Fibroblast of skin of back (primary cell): ENCODE measurements at regions not wholly inside any gene's neighbourhood (a gene's known extent, or its start where the extent isn't known, plus 50 kb on each side); places are given as distances from the start of the nearest gene placed in this dataset.
A peak's percentile ranks its signal among the peaks of the same experiment; 100 is the strongest.
"Not testable (repeated sequence)": the region's sequence is repeated elsewhere in the genome, so short reads cannot be mapped to it uniquely, and the experiment has no call there.

ENCODE experiments used
- DNase-seq: peaks from one replicate; pipeline ENCODE4 v3.0.0-alpha.2; 2013

DNA sequence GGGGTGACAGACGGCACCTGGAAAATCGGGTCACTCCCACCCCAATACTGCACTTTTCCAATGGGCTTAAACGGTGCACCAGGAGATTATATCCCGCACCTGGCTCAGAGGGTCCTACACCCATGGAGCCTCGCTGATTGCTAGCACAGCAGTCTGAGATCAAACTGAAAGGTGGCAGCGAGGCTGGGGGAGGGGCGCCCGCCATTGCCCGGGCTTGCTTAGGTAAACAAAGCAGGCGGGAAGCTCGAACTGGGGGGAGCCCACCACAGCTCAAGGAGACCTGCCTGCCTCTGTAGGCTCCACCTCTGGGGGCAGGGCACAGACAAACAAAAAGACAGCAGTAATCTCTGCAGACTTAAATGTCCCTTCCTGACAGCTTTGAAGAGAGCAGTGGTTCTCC, 208.1 kb downstream of the SLC38A4 start:
- DNase-seq, result not testable (repeated sequence)

DNA sequence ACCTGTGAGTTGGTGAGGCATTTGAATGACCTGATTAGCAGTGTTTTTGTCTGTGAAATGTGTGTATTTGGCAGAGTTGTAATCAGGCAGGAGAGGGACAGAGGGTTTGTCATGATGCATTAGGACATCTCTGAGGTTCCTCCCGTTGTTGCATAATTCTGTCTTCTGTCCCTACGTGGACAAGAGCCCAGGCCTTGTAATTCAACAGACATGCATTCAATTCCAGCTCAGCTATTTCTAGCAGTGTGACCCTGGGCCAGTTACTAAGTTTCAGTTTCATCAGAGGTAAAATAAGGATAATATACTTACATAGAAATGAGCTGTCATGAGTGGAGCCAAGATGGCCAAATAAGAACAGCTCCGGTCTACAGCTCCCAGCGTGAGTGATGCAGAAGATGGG, 208.6 kb downstream of the SLC38A4 start:
- DNase-seq, result peak; percentile 23

DNA sequence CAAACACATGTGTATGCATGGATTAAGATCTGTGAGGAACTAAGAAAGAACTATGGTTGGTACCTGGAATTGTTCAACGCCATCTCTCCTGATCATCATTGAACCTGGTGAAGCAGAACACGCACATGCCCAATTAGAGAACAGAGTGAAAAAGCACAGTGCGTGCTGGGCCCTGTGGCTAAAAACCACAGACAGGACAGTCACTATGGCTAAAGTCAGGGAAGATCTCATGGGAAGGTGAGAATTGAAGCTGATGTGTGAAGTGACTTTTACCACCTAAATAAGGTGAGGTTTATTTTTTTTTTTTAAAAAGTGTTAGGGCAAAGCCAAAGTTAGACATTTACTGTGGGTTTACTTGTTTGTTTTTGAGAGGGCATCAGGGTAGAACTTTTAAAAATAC, 215.0 kb downstream of the SLC38A4 start:
- no peak for DNase-seq

DNA sequence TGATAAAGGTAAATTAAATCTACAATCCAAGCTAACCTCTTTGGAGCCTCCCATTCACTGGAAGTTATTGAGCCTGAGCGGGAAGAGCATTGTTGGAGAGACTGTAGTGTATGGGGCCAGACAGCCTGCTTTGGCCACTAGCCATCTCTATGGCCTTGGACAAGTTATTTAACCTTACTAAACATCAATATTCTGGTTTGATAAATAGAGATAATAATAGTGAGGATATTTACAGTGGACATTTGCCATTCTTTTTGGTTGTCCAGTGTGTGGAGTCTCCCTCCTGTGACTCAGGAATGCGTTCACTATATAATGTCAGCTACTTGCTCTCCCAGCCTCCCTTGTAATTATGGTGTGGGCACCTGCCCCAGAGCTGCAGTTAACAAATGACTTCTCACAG, 216.1 kb downstream of the SLC38A4 start:
- DNase-seq, result no peak

DNA sequence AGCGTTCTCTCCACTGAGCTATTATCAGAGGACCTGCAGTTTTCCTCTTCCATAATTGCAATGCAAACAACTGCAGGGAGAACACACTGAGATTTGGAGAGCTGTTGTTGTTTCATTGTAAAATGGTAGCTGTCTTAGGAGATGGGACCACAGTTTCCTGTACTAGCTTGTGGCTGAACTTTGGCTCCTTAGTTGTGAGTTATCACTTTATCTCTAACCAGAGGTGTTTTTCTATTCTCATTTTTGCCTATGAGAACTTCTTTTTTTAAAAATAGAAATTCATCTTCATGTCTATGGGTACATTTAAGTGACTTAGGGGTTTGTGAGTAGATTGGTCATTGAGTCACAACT, 216.5 kb downstream of the SLC38A4 start:
- DNase-seq, result no peak

DNA sequence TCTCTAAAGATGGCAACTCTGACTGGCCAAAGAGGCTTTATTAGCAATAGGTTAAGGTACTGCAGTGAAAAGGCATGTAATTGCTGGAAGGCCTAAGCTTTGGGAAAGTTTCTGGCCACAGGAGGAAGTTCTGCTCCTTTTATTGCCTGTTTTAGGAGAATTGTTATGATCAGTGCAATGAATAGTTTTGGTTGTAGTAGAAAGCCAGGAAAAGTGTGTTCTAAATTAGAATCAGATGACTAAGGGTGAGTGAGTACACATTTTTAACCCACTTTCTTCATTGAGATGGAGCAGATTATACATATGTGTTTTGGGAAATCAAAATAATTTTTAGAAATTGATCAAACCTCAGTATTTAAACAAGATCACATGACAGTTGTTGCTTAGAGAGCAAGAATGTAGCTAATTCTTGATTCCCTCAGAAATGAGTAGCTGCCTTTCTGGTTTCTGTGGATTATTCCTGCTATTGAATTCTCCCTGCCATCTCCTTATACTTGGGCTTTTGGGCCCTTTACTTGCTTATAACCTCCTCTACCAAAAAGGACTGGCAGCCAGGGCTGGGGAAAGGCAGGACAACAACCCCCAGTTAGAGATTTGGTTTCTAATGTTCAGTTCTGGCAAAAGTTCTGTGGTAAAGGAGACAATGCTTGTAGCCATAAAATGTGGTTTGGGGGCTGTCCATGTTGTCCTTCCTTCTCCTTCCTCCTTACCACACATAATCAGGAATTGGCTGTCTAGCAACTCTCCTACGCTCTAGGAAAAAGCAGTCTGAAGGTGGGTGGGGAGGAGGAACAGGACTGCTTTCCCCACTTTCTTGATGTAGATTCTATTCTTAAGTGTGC, 217.1 kb downstream of the SLC38A4 start:
- DNase-seq, result peak; percentile 68

DNA sequence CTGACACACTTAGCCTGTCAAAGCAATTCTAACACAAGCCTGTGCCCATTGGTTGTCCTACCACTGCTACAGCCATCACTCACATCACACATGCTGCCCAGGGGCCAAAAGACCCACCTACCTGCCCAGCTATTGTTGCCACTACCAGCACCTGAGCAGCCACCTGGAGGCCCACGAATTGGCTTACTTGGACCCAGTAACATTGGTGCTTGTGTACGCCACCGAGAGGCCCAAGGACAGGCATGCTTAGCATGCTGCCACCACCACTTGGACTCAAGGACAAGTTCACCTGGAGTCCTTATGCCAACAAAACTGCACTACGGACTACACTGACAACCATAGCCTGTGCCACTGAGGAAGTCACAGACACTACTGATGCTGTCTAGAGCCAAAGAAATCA, 221.1 kb downstream of the SLC38A4 start:
- DNase-seq, result no peak

DNA sequence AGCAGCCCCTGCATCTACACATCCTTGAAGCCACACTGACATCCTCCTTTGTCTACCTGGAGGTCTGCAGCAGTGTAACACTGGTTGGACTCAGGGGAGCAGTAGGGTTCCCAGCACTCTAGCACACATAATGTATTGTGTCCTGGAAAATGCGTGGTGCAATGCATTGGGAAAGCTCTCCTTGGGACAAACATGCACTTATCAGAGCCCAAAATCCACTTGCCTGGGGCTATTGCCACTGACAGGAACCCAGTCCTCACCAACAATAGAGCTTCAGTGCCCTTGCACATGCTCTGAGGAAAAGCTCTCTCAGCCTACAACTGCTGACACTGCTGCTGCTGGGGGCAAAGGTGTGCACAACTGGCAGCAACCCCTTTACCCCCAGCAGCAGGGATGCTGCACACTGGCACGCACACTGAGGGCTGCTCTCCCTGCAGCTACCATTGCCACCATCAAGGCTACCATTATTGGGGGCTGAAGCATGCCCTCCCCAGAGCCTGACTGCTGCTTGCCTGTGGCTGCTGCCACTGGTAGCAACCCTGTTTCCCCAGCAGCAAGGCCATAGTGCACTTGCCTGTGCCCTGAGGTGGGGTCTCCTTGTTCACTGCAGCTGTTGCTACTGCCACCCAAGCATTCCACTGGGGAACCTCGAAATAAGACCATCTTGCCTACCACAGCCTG, 221.9 kb downstream of the SLC38A4 start:
- no peak for DNase-seq

DNA sequence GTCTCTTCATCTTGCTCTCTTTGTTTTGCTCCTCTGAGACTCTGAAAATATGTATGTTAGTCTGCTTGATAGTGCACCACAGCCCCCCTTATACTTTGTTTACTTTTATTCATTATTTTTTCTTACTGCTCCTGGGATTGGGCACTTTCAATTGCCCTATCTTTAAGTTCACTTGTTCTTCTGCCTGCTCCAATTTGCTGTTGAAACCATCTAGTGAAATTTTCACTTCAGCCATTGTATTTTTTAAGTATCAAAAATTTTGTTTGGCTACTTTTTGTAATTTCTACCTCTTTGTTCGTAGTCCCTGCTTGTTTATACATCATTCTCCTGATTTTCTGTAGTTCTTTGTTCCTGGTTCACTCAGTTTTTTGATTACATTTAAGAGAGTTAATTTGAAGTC, 223.3 kb downstream of the SLC38A4 start:
- no peak for DNase-seq

DNA sequence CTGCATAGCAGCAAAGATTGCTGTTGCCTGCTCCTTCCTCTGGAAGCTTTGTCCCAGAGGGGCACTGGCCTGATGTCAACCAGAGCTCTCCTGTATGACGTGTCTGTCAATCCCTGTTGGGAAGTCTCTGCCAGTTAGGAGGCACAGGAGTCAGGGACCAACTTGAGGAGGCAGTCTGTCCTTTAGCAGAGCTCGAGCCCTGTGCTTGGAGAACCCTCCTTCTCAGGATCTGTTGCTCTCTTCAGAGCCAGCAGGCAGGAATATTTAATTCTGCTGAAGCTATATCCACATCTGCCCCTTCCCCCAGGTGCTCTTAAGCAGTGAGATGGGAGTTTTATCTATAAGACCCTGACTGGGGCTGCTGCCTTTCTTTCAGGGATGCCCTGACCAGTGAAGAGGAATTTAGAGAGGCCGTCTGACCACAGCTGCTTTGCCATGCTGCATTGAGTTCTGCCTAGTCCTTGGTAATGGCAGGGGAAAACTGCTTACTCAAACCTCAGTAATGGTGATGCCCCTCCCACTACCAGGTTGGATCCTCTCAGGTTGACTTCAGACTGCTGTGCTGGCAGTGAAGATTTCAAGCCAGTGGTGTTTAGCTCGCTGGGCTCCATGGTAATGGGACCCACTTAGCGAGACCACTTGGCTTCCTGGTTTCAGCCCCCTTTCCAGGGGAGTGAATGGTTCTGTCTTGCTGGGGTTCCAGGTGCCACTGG, 218.6 kb upstream of the SLC38A2 start:
- no peak for DNase-seq

DNA sequence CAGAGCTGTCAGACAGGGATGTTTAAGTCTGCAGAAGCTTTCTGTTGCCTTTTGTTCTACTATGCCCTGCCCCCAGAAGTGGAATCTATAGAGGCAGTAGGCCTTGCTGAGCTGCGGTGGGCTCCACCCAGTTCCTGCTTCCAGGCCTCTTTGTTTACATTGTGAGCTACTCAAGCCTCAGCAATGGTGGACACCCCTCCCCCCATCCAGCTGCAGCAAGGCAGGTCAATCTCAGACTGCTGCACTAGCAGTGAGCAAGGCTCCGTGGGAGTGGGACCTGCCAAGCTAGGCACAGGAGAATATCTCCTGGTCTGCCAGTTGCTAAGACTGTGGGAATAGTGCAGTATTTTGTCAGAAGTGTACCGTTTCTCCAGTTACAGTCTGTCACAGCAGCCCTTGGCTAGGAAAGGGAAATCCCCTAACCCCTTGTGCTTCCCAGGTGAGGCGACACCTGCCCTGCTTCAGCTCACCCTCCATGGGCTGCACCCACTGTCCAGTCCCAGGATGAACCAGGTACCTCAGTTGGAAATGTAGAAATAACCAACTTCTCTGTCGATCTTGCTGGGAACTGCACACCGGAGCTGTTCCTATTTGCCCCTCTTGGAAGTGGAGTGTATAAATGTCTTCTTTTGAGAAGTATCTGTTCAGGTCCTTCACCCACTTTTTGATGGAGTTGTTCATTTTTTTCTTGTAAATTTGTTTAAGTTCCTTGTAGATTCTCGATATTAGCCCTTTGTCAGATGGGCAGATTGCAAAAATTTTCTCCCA, 213.5 kb upstream of the SLC38A2 start:
- peak; percentile 94 for DNase-seq

DNA sequence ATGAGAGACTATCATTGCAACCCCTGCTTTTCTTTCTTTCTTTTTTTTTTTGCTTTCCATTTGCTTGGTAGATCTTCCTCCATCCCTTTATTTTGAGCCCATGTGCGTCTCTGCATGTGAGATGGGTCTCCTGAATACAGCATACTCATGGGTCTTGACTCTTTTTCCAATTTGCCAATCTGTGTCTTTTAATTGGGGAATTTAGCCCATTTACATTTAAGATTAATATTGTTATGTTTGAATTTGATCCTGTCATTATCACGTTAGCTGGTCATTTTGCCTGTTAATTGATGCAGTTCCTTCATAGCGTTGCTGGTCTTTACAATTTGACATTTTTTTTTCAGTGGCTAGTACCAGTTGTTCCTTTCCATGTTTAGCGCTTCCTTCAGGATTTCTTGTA, 211.5 kb upstream of the SLC38A2 start:
- DNase-seq, result not testable (repeated sequence)

DNA sequence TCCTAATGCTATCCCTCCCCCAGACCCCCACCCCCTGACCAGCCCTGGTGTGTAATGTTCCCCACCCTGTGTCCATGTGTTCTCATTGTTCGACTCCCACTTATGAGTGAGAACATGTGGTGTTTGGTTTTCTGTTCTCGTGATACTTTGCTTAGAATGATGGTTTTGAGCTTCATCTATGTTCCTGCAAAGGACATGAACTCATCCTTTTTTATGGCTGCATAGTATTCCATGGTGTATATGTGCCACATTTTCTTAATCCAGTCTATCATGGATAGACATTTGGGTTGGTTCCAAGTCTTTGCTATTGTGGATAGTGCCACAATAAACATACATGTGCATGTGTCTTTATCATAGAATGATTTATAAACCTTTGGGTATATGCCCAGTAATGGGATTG, 209.4 kb upstream of the SLC38A2 start:
- DNase-seq, result not testable (repeated sequence)

DNA sequence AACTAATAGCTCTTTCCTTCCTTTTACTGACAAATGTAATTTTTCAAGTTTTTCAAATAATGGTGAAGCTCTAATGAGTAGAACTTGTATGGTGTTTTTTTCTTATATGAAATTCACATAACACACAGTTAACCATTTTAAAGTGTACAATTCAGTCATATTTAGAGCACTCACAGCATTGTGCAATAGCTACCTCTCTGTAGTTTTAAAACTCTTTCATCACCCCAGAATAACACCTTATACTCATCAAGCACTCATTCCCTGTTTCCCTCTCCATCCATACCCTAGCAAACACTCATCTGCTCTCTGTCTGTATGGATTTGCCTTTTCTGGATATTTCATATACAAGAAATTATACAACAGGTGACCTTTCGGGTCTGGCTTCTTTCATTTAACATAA, 207.9 kb upstream of the SLC38A2 start:
- DNase-seq, result no peak

DNA sequence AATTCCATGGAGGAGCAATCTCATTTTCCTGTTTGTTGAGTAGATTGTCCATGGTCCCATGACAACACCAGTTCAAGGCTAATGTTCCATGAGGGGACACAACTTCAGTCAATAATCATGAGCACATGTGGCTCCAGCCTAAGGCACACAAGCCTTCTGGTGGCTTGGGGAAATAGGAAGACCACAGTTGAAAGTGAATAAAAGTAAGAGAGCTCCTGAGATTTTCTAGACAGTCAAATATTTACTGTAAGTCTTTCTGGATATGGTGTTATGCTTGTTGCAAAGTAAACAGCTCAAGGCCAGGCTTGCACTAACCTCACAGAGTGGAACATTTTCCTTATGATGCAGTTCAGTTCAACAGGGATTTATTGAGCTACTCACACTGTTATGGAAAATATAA, 206.9 kb upstream of the SLC38A2 start:
- DNase-seq, result no peak

DNA sequence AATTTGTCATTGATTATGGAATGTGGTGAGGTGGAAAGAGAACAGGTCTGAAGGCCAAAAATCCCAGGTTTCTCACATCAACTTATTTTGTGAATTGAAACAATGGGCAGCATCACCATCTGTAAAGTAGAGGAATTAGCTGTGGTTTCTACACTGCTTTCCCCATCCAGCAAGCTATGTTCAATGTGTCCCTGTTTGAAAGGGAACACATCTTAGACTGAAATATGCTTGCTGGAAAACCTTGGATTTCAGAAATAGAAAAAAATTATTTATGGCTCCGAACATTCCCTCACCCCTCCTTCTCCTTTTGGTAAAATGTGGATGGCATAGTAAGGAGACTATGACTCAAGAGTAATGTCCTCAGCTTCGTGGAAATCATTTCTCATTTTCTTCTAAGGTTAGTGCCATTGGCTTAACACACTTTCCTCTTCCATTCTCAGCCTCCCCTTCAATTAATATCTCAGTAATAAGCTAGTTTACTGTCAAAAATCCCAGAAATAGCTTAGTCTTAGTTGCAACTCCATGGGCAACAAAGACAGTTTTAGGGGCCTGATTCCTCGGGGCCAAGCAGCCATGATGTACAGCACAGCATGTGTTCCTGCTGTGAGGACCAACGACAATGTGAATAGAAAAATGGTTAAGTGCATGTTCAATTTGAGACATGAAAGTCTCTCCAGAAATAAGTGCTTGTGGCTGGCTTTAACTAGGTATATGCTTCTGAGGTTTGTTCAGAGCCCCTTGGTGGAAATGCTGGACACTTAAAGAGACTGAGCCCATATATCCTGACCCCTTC, 205.8 kb upstream of the SLC38A2 start:
- no peak for DNase-seq

DNA sequence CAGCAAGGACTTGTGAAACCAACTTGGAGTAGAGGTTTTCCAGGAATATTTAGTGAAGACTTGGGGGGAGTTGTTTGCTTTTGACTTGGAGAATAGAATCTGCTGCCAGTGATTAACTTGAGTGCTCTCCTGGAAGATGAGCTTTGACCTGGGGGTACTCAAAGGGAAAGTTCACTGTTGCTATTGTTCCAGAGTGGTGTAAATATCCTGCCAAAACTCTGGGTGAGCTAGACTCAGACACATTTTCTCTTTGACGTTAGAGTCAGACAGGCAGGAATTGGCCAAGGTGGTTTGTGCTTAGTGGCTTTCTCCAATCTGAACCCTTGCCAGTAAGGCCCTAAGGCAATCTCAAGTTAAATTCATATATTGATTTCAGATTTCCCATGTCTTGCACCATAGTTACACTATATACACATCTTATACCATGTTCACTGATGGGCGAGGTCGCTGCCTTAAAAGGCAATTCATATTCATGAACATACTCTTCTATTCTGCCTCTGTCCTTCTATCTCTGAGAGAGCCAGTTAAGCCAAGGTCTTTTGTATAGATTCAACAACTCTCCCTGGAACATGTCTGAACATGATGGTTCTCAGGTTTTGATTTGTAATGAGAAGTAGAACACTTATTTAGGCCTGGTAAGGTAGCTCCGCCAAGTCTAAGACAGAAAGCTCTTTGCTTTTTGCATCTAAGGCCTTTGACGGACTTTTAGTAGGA, 204.6 kb upstream of the SLC38A2 start:
- no peak for DNase-seq

DNA sequence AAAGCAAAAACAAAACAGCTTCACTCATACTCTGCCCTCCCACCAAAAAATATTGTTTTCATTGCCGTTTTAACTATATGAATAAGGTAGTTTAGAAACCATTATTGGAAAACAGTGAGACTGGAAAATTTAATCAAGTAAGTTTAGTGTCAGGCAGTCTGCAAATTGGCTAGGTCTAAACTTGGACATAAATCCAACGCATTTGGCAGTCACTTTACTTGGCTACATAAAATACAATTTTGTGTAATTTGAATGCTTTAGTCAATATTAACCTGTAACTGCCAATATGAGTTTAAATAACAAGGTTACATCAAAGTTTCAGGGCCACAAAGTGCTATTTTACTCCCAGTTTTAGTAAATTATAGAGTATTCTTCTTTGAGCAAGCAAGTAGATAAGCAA, 202.3 kb upstream of the SLC38A2 start:
- DNase-seq, result no peak

DNA sequence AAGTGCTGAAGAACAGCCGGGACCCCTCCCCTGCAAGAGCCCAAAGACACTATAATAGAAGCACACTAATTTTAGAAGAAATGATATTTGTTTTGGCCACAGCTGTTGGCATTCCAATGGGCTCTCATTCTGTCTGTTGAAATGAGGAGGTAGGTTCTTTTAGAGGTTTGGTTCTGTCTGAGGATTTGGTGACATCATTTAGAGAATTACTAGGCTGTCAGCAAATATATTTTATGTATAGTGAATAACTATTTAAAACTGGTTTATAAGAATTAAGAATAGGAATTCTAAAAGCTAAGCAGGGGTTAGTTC, 200.7 kb upstream of the SLC38A2 start:
- peak; percentile 32 for DNase-seq

DNA sequence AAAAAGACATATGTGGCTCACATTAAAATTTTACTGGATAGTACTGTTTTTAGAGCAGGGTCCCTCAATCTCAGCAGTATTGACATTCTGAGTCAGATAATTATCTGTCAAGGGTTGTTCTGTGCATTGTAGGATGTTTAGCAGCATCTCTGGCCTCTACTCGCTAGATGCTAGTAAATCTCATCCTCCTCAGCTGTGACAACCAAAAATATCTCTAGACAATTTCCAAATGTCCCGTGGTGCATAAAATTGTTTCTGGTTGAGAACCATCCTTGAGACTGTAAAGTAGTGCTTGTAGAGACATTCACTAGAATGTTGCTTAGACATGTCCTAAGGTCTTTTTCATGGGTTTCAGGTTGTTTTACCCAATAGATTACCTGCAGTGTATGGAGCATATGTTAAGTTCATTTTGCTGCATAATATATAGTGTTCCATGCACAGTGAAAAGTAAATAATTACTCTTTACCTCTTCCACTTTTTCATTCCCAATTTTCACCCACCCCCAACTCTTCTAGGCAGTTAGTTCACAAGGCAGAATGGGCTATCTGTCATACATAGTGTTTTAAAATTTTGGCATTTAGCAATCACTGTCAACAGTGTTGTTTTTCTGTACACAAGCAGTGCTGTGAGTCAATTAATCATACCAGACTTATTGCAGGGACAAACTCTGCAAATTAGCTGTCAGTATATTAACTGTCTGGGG, 200.2 kb upstream of the SLC38A2 start:
- no peak for DNase-seq

DNA sequence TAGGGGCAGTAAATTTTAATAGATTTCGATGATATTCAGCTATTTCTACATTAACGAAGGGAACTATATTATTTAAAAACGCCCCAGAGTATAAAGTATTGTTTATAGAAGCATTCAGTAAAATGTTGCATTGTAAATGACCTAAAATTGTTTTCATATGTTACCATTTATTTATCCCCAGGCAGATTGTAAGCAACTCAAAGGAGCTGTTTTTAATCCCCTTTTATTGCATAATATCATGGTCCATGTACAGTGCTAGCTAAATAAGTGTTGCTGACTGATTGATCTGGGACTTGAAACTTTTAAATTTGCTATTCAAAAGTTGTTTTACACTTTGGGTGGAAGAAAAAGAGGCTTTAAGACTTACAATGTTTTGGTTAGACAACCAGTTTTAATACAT, 199.0 kb upstream of the SLC38A2 start:
- DNase-seq, result no peak
